GM23248 (cell line): ENCODE measurements at regions not wholly inside any gene's neighbourhood (a gene's known extent, or its start where the extent isn't known, plus 50 kb on each side); places are given as distances from the start of the nearest gene placed in this dataset.

ENCODE experiments used
- EZH2 ChIP-seq: fragments of 200-600 bp; sonication (generic); IDR thresholded peaks from 2 replicates; pipeline ENCODE4 v1.6.1; 2018; ENCODE audit warnings: antibody characterized with exemption, mild to moderate bottlenecking; ENCODE audit not compliant: insufficient read depth, poor library complexity, severe bottlenecking
- EZH2phosphoT487 ChIP-seq: fragments of 200-600 bp; sonication (generic); IDR thresholded peaks from 2 replicates; pipeline ENCODE4 v1.6.1; 2018; ENCODE audit warnings: antibody characterized with exemption, moderate library complexity, mild to moderate bottlenecking, low read depth; ENCODE audit not compliant: insufficient read depth

GRCh38 chr5:5050801-5051200 is 89.3 kb upstream of the ADAMTS16 start:
- TF ChIP-seq EZH2 (no peak), EZH2phosphoT487 (no peak)
